Psoas muscle (tissue), 7 donors: ENCODE measurements at regions not wholly inside any gene's neighbourhood (a gene's known extent, or its start where the extent isn't known, plus 50 kb on each side); places are given as distances from the start of the nearest gene placed in this dataset.

Source experiments
- ATAC-seq, 4 donors: fragments of 200-7000 bp; cut with Tn5 transposase; one replicate each; pipeline ENCODE4 v1.9.1; 2020; ENCODE audit warnings: moderate library complexity in 3 of 4, mild to moderate bottlenecking in 2 of 4
- DNase-seq, 2 donors: peaks; one replicate each; pipeline ENCODE4 v3.0.0-alpha.2; 2020
- H3K27ac ChIP-seq: fragments of 200-600 bp; one replicate; pipeline ENCODE4 v1.8.0; 2022
- H3K27me3 ChIP-seq, 3 donors: fragments of 200-600 bp in 1 of 3; one replicate each; pipeline versions ENCODE4 v1.6.1 to v1.8.0; 2013 to 2022; ENCODE audit warnings: low read length in 2 of 3, mild to moderate bottlenecking in 2 of 3, moderate library complexity in 1 of 3; ENCODE audit not compliant: insufficient read depth in 3 of 3
- H3K36me3 ChIP-seq, 2 donors: fragments of 200-600 bp in 1 of 2; one replicate each; pipeline versions ENCODE4 v1.6.1 to v1.8.0; 2013 to 2022; ENCODE audit warnings: low read depth in 1 of 2, mild to moderate bottlenecking in 1 of 2, moderate library complexity in 1 of 2; ENCODE audit not compliant: insufficient read depth in 1 of 2
- H3K4me1 ChIP-seq: fragments of 200-600 bp; one replicate; pipeline ENCODE4 v1.8.0; 2022
- H3K4me3 ChIP-seq: fragments of 200-600 bp; one replicate; pipeline ENCODE4 v1.8.0; 2022; ENCODE audit warnings: mild to moderate bottlenecking
- H3K9me3 ChIP-seq: fragments of 200-600 bp; one replicate; pipeline ENCODE4 v1.8.0; 2022
- CTCF ChIP-seq: fragments of 200-600 bp; IDR thresholded peaks from one replicate; pipeline ENCODE4 v1.8.0; 2022; ENCODE audit warnings: antibody characterized with exemption
- WGBS, 3 donors: extraction: QIAGEN DNeasy Blood & Tissue Kit; methylation state at CpG; one replicate each; pipeline versions ENCODE4 v1.1.6 to v1.1.7; 2013; 5-methylcytosine and 5-hydroxymethylcytosine counted together
- intact Hi-C, 2 donors: fragments of 100-400 bp; cut with DNase I; formaldehyde crosslinking; loops; one replicate each; pipeline versions ENCODE4 v1.11.0 to v1.14.2; 2022
- donor health status: healthy with polysubstance abuse.
- donor health status: DM: no; HTN: no; CAD: no; lungs with moderate emphysema.
- donor health status: Bipolar disorder and iron deficiency.
- donor health status: healthy.
- donor health status: DM: yes; HTN: yes; CAD: no.
- donor health status: DM: no; HTN: no; CAD: no.
- donor health status: DM: yes; HTN: yes; CAD: no.

GRCh38 chr17:77329741-77330531 lies 189.2 kb downstream of the SEC14L1 start:
- no peak for TF ChIP-seq CTCF
- no peak overlapping the region for H3K4me3 ChIP-seq
- no peaks in the 10 kb centered on the region for H3K9me3 ChIP-seq
- no peak overlapping the region for H3K27ac ChIP-seq
- peaks cover 40% of the 10 kb centered on the region for H3K4me1 ChIP-seq
- intact Hi-C loops = loop anchor here (1.0 to 5.0 kb wide), 5 partner anchors 42 to 165 kb away; no protein-coding TSS in a partner anchor
- no peak for ATAC-seq
- 79 to 89% (median 87%) methylated on average over 18 to 21 of the region's 21 CpGs for WGBS, 3 donors
- peak in 1 of 2 donors; percentile 50 for DNase-seq
- no peaks in the 10 kb centered on the region for H3K27me3 ChIP-seq
- H3K36me3 ChIP-seq = no peaks in the 10 kb centered on the region

GRCh38 chr17:77330602-77331081 lies 189.9 kb downstream of the SEC14L1 start:
- ATAC-seq (no peak), DNase-seq (no peak)
- Histone ChIP-seq H3K4me1 (peaks cover 35% of the 10 kb centered on the region), H3K4me3 (no peak overlapping the region), H3K27me3 (no peaks in the 10 kb centered on the region), H3K36me3 (no peaks in the 10 kb centered on the region), H3K27ac (no peak overlapping the region), H3K9me3 (no peaks in the 10 kb centered on the region)
- 89 to 91% (median 89%) methylated on average over 10 of the region's 10 CpGs for WGBS, 3 donors
- no peak for TF ChIP-seq CTCF
- intact Hi-C loops = loop anchor here (1.0 to 5.0 kb wide), 4 partner anchors 42 to 165 kb away; no protein-coding TSS in a partner anchor

DNA sequence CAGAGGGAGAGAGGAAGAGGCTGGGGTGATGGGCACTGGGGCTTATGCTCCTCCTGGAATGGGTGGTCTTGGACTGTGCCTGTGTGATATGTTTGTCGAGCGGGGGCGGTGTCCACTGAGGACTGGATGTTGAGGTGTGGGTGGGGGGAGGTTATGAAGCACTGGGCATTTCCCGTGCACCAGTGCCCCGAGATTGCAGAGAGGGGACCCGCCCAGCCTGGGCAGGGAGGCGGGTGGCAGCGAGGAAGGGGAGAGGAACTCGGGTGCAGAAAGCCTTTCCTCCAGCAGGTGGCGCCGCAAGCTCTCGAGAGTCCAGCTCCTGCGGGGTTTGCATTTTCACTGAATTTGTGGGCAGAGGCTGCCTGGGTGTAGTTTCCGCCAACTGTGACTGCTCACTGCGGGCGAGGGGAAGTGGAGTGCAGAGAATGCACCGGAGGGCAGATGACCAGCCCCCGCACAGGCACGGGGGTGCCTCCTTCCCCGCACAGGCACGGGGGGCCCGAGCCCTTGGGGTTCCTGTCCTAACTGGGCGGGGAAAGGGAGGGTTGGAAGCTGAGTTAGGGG lies 190.6 kb downstream of the SEC14L1 start:
- Histone ChIP-seq H3K27me3 (no peaks in the 10 kb centered on the region), H3K4me1 (peaks cover 34% of the 10 kb centered on the region), H3K27ac (peak overlapping the region; percentile 48), H3K4me3 (peak overlapping the region; percentile 39), H3K9me3 (no peaks in the 10 kb centered on the region), H3K36me3 (no peaks in the 10 kb centered on the region)
- intact Hi-C loops = loop anchor here (2.0 to 5.0 kb wide), 3 partner anchors 41 to 161 kb away; no protein-coding TSS in a partner anchor
- ATAC-seq = peak; percentile 77 to 84 (median 84)
- TF ChIP-seq CTCF = peak; percentile 98
- WGBS, 3 donors = 6 to 10% (median 9%) methylated on average over 23 of the region's 23 CpGs
- peak; percentile 91 to 96 for DNase-seq

GRCh38 chr17:77332034-77332971 lies 191.5 kb downstream of the SEC14L1 start:
- DNase-seq = no peak
- peaks cover 34% of the 10 kb centered on the region for H3K4me1 ChIP-seq
- H3K27ac ChIP-seq = peak overlapping the region; percentile 57
- peaks cover 3% of the 10 kb centered on the region for H3K9me3 ChIP-seq
- no peak for TF ChIP-seq CTCF
- WGBS, 3 donors = 78 to 84% (median 82%) methylated on average over 13 of the region's 13 CpGs
- ATAC-seq = no peak
- no peak overlapping the region for H3K4me3 ChIP-seq
- H3K36me3 ChIP-seq = no peaks in the 10 kb centered on the region
- intact Hi-C loops = loop anchor here (5.0 kb wide), 2 partner anchors 40 to 90 kb away; no protein-coding TSS in a partner anchor
- H3K27me3 ChIP-seq = no peaks in the 10 kb centered on the region
